Activated naive CD4-positive, alpha-beta T cell treated with anti-CD3 and anti-CD28 coated beads for 36 hours (primary cell): ENCODE measurements at regions not wholly inside any gene's neighbourhood (a gene's known extent, or its start where the extent isn't known, plus 50 kb on each side); places are given as distances from the start of the nearest gene placed in this dataset.

Experiments
- CTCF ChIA-PET: fragments of 350-600 bp; sonication (Branson Sonifier 250); formaldehyde crosslinking; loops from one replicate; lab custom pipeline; 2021; ENCODE audit warnings: antibody characterized with exemption; lab: Charles Lee
- DNase-seq: peaks from one replicate; pipeline ENCODE4 v3.0.0-alpha.2; 2020
- H3K27ac Mint-ChIP-seq: one replicate; pipeline ENCODE4 v1.8.0; 2021; ENCODE audit warnings: mild to moderate bottlenecking, mixed read lengths
- H3K27me3 Mint-ChIP-seq: one replicate; pipeline ENCODE4 v1.8.0; 2021; ENCODE audit warnings: low read depth, mixed read lengths
- H3K36me3 Mint-ChIP-seq: one replicate; pipeline ENCODE4 v1.8.0; 2021; ENCODE audit warnings: low read depth, mixed read lengths
- H3K4me1 Mint-ChIP-seq: one replicate; pipeline ENCODE4 v1.8.0; 2021; ENCODE audit warnings: low read depth, mixed read lengths
- H3K4me3 Mint-ChIP-seq: one replicate; pipeline ENCODE4 v1.8.0; 2021; ENCODE audit warnings: mild to moderate bottlenecking, moderate library complexity, mixed read lengths
- H3K9me3 Mint-ChIP-seq: one replicate; pipeline ENCODE4 v1.8.0; 2021; ENCODE audit warnings: mixed read lengths
- intact Hi-C: fragments of 100-400 bp; cut with micrococcal nuclease; formaldehyde crosslinking; loops from one replicate; pipeline ENCODE4 v1.15.1; 2023

GRCh38 chr20:51079488-51079887 is 56.6 kb upstream of the KCNG1 start:
- Mint-ChIP-seq H3K4me3 (no peak overlapping the region), H3K27ac (no peak overlapping the region), H3K9me3 (no peaks in the 10 kb centered on the region), H3K4me1 (no peaks in the 10 kb centered on the region), H3K27me3 (peaks cover 35% of the 10 kb centered on the region), H3K36me3 (no peaks in the 10 kb centered on the region)
- intact Hi-C loops: no loop called here
- CTCF ChIA-PET: no interaction called here
- DNase-seq: no peak

GRCh38 chr20:51077686-51078060 is 54.8 kb upstream of the KCNG1 start:
- H3K27me3 Mint-ChIP-seq: peaks cover 32% of the 10 kb centered on the region
- no peaks in the 10 kb centered on the region for H3K36me3 Mint-ChIP-seq
- DNase-seq: no peak
- no peaks in the 10 kb centered on the region for H3K9me3 Mint-ChIP-seq
- CTCF ChIA-PET: no interaction called here
- no peak overlapping the region for H3K27ac Mint-ChIP-seq
- no peaks in the 10 kb centered on the region for H3K4me1 Mint-ChIP-seq
- no peak overlapping the region for H3K4me3 Mint-ChIP-seq
- intact Hi-C loops: no loop called here

- CTCF ChIA-PET: no interaction called here
- Mint-ChIP-seq H3K4me3 (no peak overlapping the region), H3K9me3 (no peaks in the 10 kb centered on the region), H3K4me1 (no peaks in the 10 kb centered on the region), H3K27ac (no peak overlapping the region), H3K36me3 (no peaks in the 10 kb centered on the region), H3K27me3 (peaks cover 31% of the 10 kb centered on the region)
- intact Hi-C loops: no loop called here
- DNase-seq: no peak
Observed at GRCh38 chr20:51076786-51077685, 54.1 kb upstream of the KCNG1 start.

- Mint-ChIP-seq H3K27me3 (peaks cover 41% of the 10 kb centered on the region), H3K4me1 (no peaks in the 10 kb centered on the region), H3K4me3 (no peak overlapping the region), H3K27ac (no peak overlapping the region), H3K9me3 (no peaks in the 10 kb centered on the region), H3K36me3 (no peaks in the 10 kb centered on the region)
- CTCF ChIA-PET: interaction anchor here (0.6 to 1.4 kb wide), 3 partner anchors 61 to 173 kb away, joined by 3 to 5 read pairs (median 3); no protein-coding TSS in a partner anchor
- no peak for DNase-seq
- intact Hi-C loops: no loop called here
Observed at GRCh38 chr20:51074062-51074461, 51.2 kb upstream of the KCNG1 start.
